B cell (primary cell): ENCODE measurements at regions not wholly inside any gene's neighbourhood (a gene's known extent, or its start where the extent isn't known, plus 50 kb on each side); places are given as distances from the start of the nearest gene placed in this dataset. TPM values are rescaled to one million over a fixed set of nuclear protein-coding genes. Genes with fewer than 3 reads are reported as not detected.

Experiments used
- ATAC-seq: fragments of 200-7000 bp; cut with Tn5 transposase; one replicate; pipeline ENCODE4 v1.10.0; 2021; ENCODE audit warnings: low read depth, mild to moderate bottlenecking, moderate number of reproducible peaks, moderate library complexity
- CTCF ChIA-PET: fragments of 350-600 bp; sonication (Branson Sonifier 250); formaldehyde crosslinking; loops from one replicate; lab custom pipeline; 2021; ENCODE audit warnings: antibody characterized with exemption, inconsistent platforms; lab: Charles Lee
- POLR2A ChIA-PET: fragments of 350-600 bp; sonication (Branson Sonifier 250); formaldehyde crosslinking; loops from one replicate; lab custom pipeline; 2021; ENCODE audit warnings: antibody characterized with exemption; lab: Charles Lee
- DNase-seq: peaks from one replicate; pipeline ENCODE4 v3.0.0; 2013
- H2AFZ ChIP-seq: 2 replicates; pipeline ENCODE4 v1.6.1; 2012; ENCODE audit warnings: mild to moderate bottlenecking, low read depth, low read length; ENCODE audit not compliant: insufficient read depth, poor library complexity, severe bottlenecking
- H3K27ac ChIP-seq, 2 donors: 1 replicate in 1 of 2; 2 replicates in 1 of 2; pipeline ENCODE4 v1.5.1; 2012 to 2013; ENCODE audit warnings: low read length in 2 of 2, mild to moderate bottlenecking in 2 of 2, moderate library complexity in 1 of 2
- H3K27me3 ChIP-seq, 4 experiments: fragments of 200-600 bp in 1 of 4; sonication (generic) in 1 of 4; replicated peaks in 1 of 4; 1 replicate in 2 of 4; 2 replicates in 2 of 4; pipeline versions ENCODE4 v1.6.1 to v1.7.0; 2013 to 2016; ENCODE audit warnings: low read length in 3 of 4, mild to moderate bottlenecking in 2 of 4, mixed read lengths in 1 of 4, moderate library complexity in 1 of 4; ENCODE audit not compliant: insufficient read depth in 4 of 4, control insufficient read depth in 3 of 4; ENCODE audit errors: control extremely low read depth in 1 of 4
- H3K36me3 ChIP-seq, 2 experiments: replicated peaks in 1 of 2; 1 replicate in 1 of 2; 2 replicates in 1 of 2; pipeline versions ENCODE4 v1.6.1 to v1.7.1; 2013; ENCODE audit warnings: low read length in 1 of 2; ENCODE audit not compliant: insufficient read depth in 2 of 2, control insufficient read depth in 1 of 2; ENCODE audit errors: control extremely low read depth in 1 of 2, extremely low read depth in 1 of 2
- H3K4me1 ChIP-seq, 2 donors: fragments of 200-600 bp in 1 of 2; sonication (generic) in 1 of 2; 1 replicate in 1 of 2; 2 replicates in 1 of 2; pipeline versions ENCODE4 v1.5.1 to v1.6.1; 2013 to 2017; ENCODE audit warnings: low read length in 2 of 2; ENCODE audit not compliant: control insufficient read depth in 2 of 2, insufficient read depth in 2 of 2
- H3K4me2 ChIP-seq: replicated peaks from 2 replicates; pipeline ENCODE3; 2012; ENCODE audit warnings: mild to moderate bottlenecking, low read depth, low read length; ENCODE audit not compliant: poor library complexity, severe bottlenecking
- H3K4me3 ChIP-seq, 5 experiments: fragments of 200-600 bp in 1 of 5; sonication (generic) in 1 of 5; 1 replicate in 3 of 5; 2 replicates in 2 of 5; pipeline versions ENCODE4 v1.5.1 to v1.7.0; 2011 to 2016; ENCODE audit warnings: low read length in 4 of 5, mild to moderate bottlenecking in 4 of 5, low read depth in 2 of 5, control low read depth in 1 of 5, moderate library complexity in 1 of 5; ENCODE audit not compliant: insufficient read depth in 1 of 5; ENCODE audit errors: control extremely low read depth in 1 of 5, extremely low read depth in 1 of 5
- H3K79me2 ChIP-seq: fragments of 200-600 bp; sonication (generic); one replicate; pipeline ENCODE4 v1.6.0; 2016; ENCODE audit warnings: low read length; ENCODE audit not compliant: control insufficient read depth, insufficient read depth
- H3K9ac ChIP-seq: fragments of 200-600 bp; sonication (generic); 2 replicates; pipeline ENCODE4 v1.6.1; 2017; ENCODE audit warnings: mild to moderate bottlenecking, low read length, moderate library complexity
- H3K9me3 ChIP-seq, 3 donors: one replicate each; pipeline versions ENCODE4 v1.6.1 to v1.7.1; 2013; ENCODE audit warnings: low read length in 2 of 3; ENCODE audit not compliant: control insufficient read depth in 2 of 3, insufficient read depth in 1 of 3; ENCODE audit errors: control extremely low read depth in 1 of 3
- H4K20me1 ChIP-seq: 2 replicates; pipeline ENCODE4 v1.6.0; 2012; ENCODE audit warnings: mild to moderate bottlenecking, low read length; ENCODE audit not compliant: insufficient read depth, control insufficient read depth, poor library complexity, severe bottlenecking
- H3K27ac Mint-ChIP-seq: one replicate; pipeline ENCODE4 v1.8.0; 2021; ENCODE audit warnings: mixed read lengths
- H3K27me3 Mint-ChIP-seq: one replicate; pipeline ENCODE4 v1.8.0; 2021; ENCODE audit warnings: mixed read lengths
- H3K4me1 Mint-ChIP-seq: one replicate; pipeline ENCODE4 v1.8.0; 2021; ENCODE audit warnings: mixed read lengths
- H3K4me3 Mint-ChIP-seq: one replicate; pipeline ENCODE4 v1.8.0; 2021; ENCODE audit warnings: mixed read lengths
- H3K9me3 Mint-ChIP-seq: one replicate; pipeline ENCODE4 v1.8.0; 2022; ENCODE audit warnings: mixed read lengths; ENCODE audit not compliant: insufficient read depth
- EZH2 ChIP-seq: IDR thresholded peaks from 2 replicates; pipeline ENCODE4 v1.6.1; 2012; ENCODE audit warnings: borderline replicate concordance, low read depth, mild to moderate bottlenecking, moderate library complexity, low read length; ENCODE audit not compliant: insufficient read depth, poor library complexity, severe bottlenecking
- WGBS: methylation state at CpG from one replicate; pipeline ENCODE4 v1.1.5; 2013; ENCODE audit warnings: missing lambda C conversion rate; ENCODE audit not compliant: insufficient coverage; 5-methylcytosine and 5-hydroxymethylcytosine counted together
- intact Hi-C: fragments of 100-400 bp; cut with micrococcal nuclease; formaldehyde crosslinking; loops from one replicate; pipeline ENCODE4 v1.10.0; 2022
- small RNA-seq: library from RNA; depleted of rRNA; stranded (forward); fragments of <200 nt; gene quantifications from one replicate; pipeline ENCODE3, GENCODE V24; 2012; ENCODE audit warnings: low replicate concordance, low read depth; ENCODE audit not compliant: insufficient read length
- TF ChIP-seq, protein P1 (sequence below): fragments of 200-600 bp; IDR thresholded peaks from one replicate; pipeline ENCODE4 v1.8.0; 2022; ENCODE audit warnings: antibody characterized with exemption, mild to moderate bottlenecking

DNA sequence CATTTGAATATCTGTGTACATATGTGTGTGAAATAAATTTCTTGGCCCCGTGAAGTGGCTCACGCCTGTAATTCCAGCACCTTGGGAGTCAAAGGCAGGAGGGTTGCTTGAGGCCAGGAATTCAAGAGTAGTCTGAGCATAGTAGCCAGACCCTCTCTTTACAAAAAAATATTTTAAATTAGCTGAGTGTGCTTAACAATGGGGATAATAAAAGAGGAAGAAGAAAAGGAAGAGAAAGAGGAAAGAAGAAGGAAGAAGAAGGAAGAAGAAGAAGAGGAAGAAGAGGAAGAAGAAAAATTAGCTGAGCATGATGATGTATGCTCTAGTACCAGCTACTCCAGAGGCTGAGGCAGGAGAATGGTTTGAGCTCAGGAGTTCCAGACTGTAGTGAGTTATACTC lies 52.1 kb upstream of the XPO1 start:
- POLR2A ChIA-PET, result interaction anchor here (0.5 kb wide), 1 partner anchor 454 kb away, joined by 3 read pairs; no protein-coding TSS in a partner anchor
- Histone ChIP-seq H3K27me3 (no peaks in the 10 kb centered on the region), H3K9ac (no peak overlapping the region), H4K20me1 (no peaks in the 10 kb centered on the region), H3K9me3 (peaks cover 0 to 4% (median 2%) of the 10 kb centered on the region in 3 donors), H3K4me1 (no peaks in the 10 kb centered on the region), H3K36me3 (no peaks in the 10 kb centered on the region), H3K27ac (no peak overlapping the region), H3K4me3 (no peak overlapping the region), H2AFZ (no peak overlapping the region), H3K79me2 (no peaks in the 10 kb centered on the region), H3K4me2 (no peak overlapping the region)
- intact Hi-C loops, result no loop called here
- Mint-ChIP-seq H3K27me3 (peaks cover 16% of the 10 kb centered on the region), H3K9me3 (peaks cover 6% of the 10 kb centered on the region), H3K4me3 (no peak overlapping the region), H3K4me1 (peaks cover 3% of the 10 kb centered on the region), H3K27ac (no peak overlapping the region)
- DNase-seq, result no peak
- CTCF ChIA-PET, result no interaction called here
- no CpG with 5 or more reads among the region's 2 CpGs for WGBS
- no peak for ATAC-seq
- TF ChIP-seq EZH2, result no peak

GRCh38 chr2:61588566-61588965 lies 50.4 kb upstream of the XPO1 start:
- no peak for ATAC-seq

More at GRCh38 chr2:61588566-61588965, 50.4 kb upstream of the XPO1 start:
- no peak overlapping the region for H3K27ac Mint-ChIP-seq
- H3K27ac ChIP-seq, result no peak overlapping the region
- H3K9ac ChIP-seq, result no peak overlapping the region
- peaks cover 0 to 4% (median 2%) of the 10 kb centered on the region in 3 donors for H3K9me3 ChIP-seq
- peaks cover 13% of the 10 kb centered on the region for H3K27me3 Mint-ChIP-seq
- no peaks in the 10 kb centered on the region for H4K20me1 ChIP-seq
- H3K9me3 Mint-ChIP-seq, result peaks cover 6% of the 10 kb centered on the region
- no peaks in the 10 kb centered on the region for H3K27me3 ChIP-seq
- H3K4me1 Mint-ChIP-seq, result peaks cover 3% of the 10 kb centered on the region
- no peak overlapping the region for H3K4me2 ChIP-seq
- H3K4me3 Mint-ChIP-seq, result no peak overlapping the region
- no peak for DNase-seq
- no peaks in the 10 kb centered on the region for H3K79me2 ChIP-seq
- 90% methylated on average over 2 of the region's 2 CpGs for WGBS
- H3K36me3 ChIP-seq, result no peaks in the 10 kb centered on the region
- H3K4me3 ChIP-seq, result no peak overlapping the region
- CTCF ChIA-PET, result no interaction called here
- POLR2A ChIA-PET, result no interaction called here
- intact Hi-C loops, result no loop called here
- TF ChIP-seq EZH2, result no peak
- TF ChIP-seq, protein P1, sequence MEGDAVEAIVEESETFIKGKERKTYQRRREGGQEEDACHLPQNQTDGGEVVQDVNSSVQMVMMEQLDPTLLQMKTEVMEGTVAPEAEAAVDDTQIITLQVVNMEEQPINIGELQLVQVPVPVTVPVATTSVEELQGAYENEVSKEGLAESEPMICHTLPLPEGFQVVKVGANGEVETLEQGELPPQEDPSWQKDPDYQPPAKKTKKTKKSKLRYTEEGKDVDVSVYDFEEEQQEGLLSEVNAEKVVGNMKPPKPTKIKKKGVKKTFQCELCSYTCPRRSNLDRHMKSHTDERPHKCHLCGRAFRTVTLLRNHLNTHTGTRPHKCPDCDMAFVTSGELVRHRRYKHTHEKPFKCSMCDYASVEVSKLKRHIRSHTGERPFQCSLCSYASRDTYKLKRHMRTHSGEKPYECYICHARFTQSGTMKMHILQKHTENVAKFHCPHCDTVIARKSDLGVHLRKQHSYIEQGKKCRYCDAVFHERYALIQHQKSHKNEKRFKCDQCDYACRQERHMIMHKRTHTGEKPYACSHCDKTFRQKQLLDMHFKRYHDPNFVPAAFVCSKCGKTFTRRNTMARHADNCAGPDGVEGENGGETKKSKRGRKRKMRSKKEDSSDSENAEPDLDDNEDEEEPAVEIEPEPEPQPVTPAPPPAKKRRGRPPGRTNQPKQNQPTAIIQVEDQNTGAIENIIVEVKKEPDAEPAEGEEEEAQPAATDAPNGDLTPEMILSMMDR, result no peak
- no peak overlapping the region for H2AFZ ChIP-seq
- no peaks in the 10 kb centered on the region for H3K4me1 ChIP-seq

Small RNAs in the stretch of these regions (small RNA-seq; reads per million reads assigned to genes)
- gene RNU6-1145P (not detected), gene RPS29P10 (not detected)
